PC-3 (cell line): ENCODE measurements at regions not wholly inside any gene's neighbourhood (a gene's known extent, or its start where the extent isn't known, plus 50 kb on each side); places are given as distances from the start of the nearest gene placed in this dataset.

Experiments used
- ATAC-seq: fragments of 200-7000 bp; cut with Tn5 transposase; 2 replicates; pipeline ENCODE4 v1.9.1; 2020; ENCODE audit warnings: mild to moderate bottlenecking, moderate library complexity
- BruUV-seq: library from RNA; stranded (reverse); fragments of 400-500 nt; replicated peaks from 2 replicates; lab custom pipeline; 2021; lab: Mats Ljungman, UMichigan
- CTCF ChIA-PET: fragments of 300-600 bp; sonication (Branson Sonifier 250); formaldehyde crosslinking; loops from one replicate; lab custom pipeline; 2022; ENCODE audit warnings: antibody characterized with exemption; lab: Charles Lee
- POLR2A ChIA-PET: fragments of 300-600 bp; sonication (Branson Sonifier 250); formaldehyde crosslinking; loops from one replicate; lab custom pipeline; 2022; ENCODE audit warnings: antibody characterized with exemption; ENCODE audit not compliant: unreplicated experiment; lab: Charles Lee
- DNase-seq: peaks from one replicate; pipeline ENCODE4 v3.0.0-alpha.2; 2015
- H2AFZ ChIP-seq: fragments of 300-600 bp; sonication (generic); 2 replicates; pipeline ENCODE4 v1.6.0; 2016; ENCODE audit warnings: antibody characterized with exemption, low read length
- H3F3A ChIP-seq: fragments of 300-600 bp; sonication (generic); one replicate; pipeline ENCODE4 v1.6.0; 2017; ENCODE audit warnings: antibody characterized with exemption, low read length, control low read depth, mild to moderate bottlenecking; ENCODE audit not compliant: unreplicated experiment
- H3K27ac ChIP-seq: fragments of 300-600 bp; sonication (generic); 2 replicates; pipeline ENCODE4 v1.5.1; 2016; ENCODE audit warnings: mild to moderate bottlenecking, low read length
- H3K27me3 ChIP-seq: fragments of 300-600 bp; sonication (generic); 2 replicates; pipeline ENCODE4 v1.6.1; 2016; ENCODE audit warnings: low read length, mixed read lengths
- H3K36me3 ChIP-seq: fragments of 300-600 bp; sonication (generic); 2 replicates; pipeline ENCODE4 v1.6.1; 2016; ENCODE audit warnings: low read depth, mixed run types, low read length, mixed read lengths
- H3K4me1 ChIP-seq: fragments of 300-600 bp; sonication (generic); 2 replicates; pipeline ENCODE4 v1.5.1; 2016; ENCODE audit warnings: low read length; ENCODE audit not compliant: insufficient read depth
- H3K4me2 ChIP-seq: fragments of 300-600 bp; sonication (generic); 2 replicates; pipeline ENCODE4 v1.6.0; 2016; ENCODE audit warnings: low read length
- H3K4me3 ChIP-seq: fragments of 300-600 bp; sonication (generic); 2 replicates; pipeline ENCODE4 v1.5.1; 2016; ENCODE audit warnings: mild to moderate bottlenecking, low read length, mixed read lengths
- H3K79me2 ChIP-seq: fragments of 300-600 bp; sonication (generic); 2 replicates; pipeline ENCODE4 v1.6.1; 2017; ENCODE audit warnings: low read length, mixed read lengths
- H3K9ac ChIP-seq: fragments of 300-600 bp; sonication (generic); 2 replicates; pipeline ENCODE4 v1.6.0; 2016; ENCODE audit warnings: mild to moderate bottlenecking, low read length
- H3K9me2 ChIP-seq: fragments of 300-600 bp; sonication (generic); replicated peaks from 2 replicates; pipeline ENCODE4 v1.6.1; 2016; ENCODE audit warnings: mixed run types, low read length, mixed read lengths
- H3K9me3 ChIP-seq: fragments of 300-600 bp; sonication (generic); 2 replicates; pipeline ENCODE4 v1.6.1; 2016; ENCODE audit warnings: low read length, mixed read lengths
- H4K20me1 ChIP-seq: fragments of 300-600 bp; sonication (generic); 2 replicates; pipeline ENCODE4 v1.6.1; 2016; ENCODE audit warnings: low read length, mixed read lengths
- CTCF ChIP-seq: fragments of 300-600 bp; sonication (generic); conservative IDR thresholded peaks from 2 replicates; pipeline ENCODE4 v1.5.1; 2017; ENCODE audit warnings: antibody characterized with exemption, low read depth, mild to moderate bottlenecking, low read length
- EZH2 ChIP-seq: fragments of 300-600 bp; sonication (generic); IDR thresholded peaks from one replicate; pipeline ENCODE4 v1.6.1; 2017; ENCODE audit warnings: antibody characterized with exemption, mild to moderate bottlenecking, low read length; ENCODE audit not compliant: unreplicated experiment
- EZH2phosphoT487 ChIP-seq: fragments of 300-600 bp; sonication (generic); IDR thresholded peaks from 2 replicates; pipeline ENCODE4 v1.6.1; 2018; ENCODE audit warnings: mild to moderate bottlenecking, antibody characterized with exemption, low read length, borderline replicate concordance
- intact Hi-C: fragments of 100-400 bp; cut with micrococcal nuclease; formaldehyde crosslinking; loops from 2 replicates; pipeline ENCODE4 v1.9.0; 2023

GRCh38 chr15:39347453-39347852 is 233.4 kb upstream of the THBS1 start:
- Histone ChIP-seq H3K4me3 (no peak overlapping the region), H3K9me2 (no peaks in the 10 kb centered on the region; the same call in 1 of the 2 replicates), H4K20me1 (no peaks in the 10 kb centered on the region), H3K27ac (no peak overlapping the region), H3K4me1 (peaks cover 6% of the 10 kb centered on the region), H3K27me3 (no peaks in the 10 kb centered on the region), H3F3A (no peaks in the 10 kb centered on the region), H3K4me2 (no peak overlapping the region), H3K9me3 (no peaks in the 10 kb centered on the region; the same call in 1 of the 2 replicates), H2AFZ (no peak overlapping the region), H3K79me2 (no peaks in the 10 kb centered on the region), H3K9ac (no peak overlapping the region), H3K36me3 (no peaks in the 10 kb centered on the region)
- ATAC-seq, result no peak
- POLR2A ChIA-PET, result no interaction called here
- CTCF ChIA-PET, result no interaction called here
- no peak for DNase-seq
- intact Hi-C loops, result no loop called here
- BruUV-seq, result no TSS peak
- no peak for TF ChIP-seq EZH2phosphoT487
- no peak for TF ChIP-seq CTCF
- TF ChIP-seq EZH2, result no peak

GRCh38 chr15:39350785-39351184 is 230.1 kb upstream of the THBS1 start:
- Histone ChIP-seq H3K4me2 (no peak overlapping the region), H3K4me3 (no peak overlapping the region), H3K9me2 (no peaks in the 10 kb centered on the region), H3K9me3 (no peaks in the 10 kb centered on the region), H3F3A (no peaks in the 10 kb centered on the region), H3K9ac (no peak overlapping the region), H2AFZ (no peak overlapping the region), H3K4me1 (no peaks in the 10 kb centered on the region), H3K27me3 (no peaks in the 10 kb centered on the region), H4K20me1 (no peaks in the 10 kb centered on the region), H3K27ac (no peak overlapping the region), H3K36me3 (no peaks in the 10 kb centered on the region), H3K79me2 (no peaks in the 10 kb centered on the region)
- ATAC-seq (no peak), DNase-seq (no peak)
- intact Hi-C loops, result no loop called here
- BruUV-seq, result no TSS peak
- TF ChIP-seq EZH2phosphoT487 (no peak), CTCF (no peak), EZH2 (no peak)
- ChIA-PET CTCF (no interaction called here), POLR2A (no interaction called here)

- TF ChIP-seq CTCF, result no peak
- no peak for TF ChIP-seq EZH2
- TF ChIP-seq EZH2phosphoT487, result no peak
- no peaks in the 10 kb centered on the region for H3K9me3 ChIP-seq
- no peaks in the 10 kb centered on the region for H3K27me3 ChIP-seq
- no TSS peak for BruUV-seq
- no peak overlapping the region for H3K4me3 ChIP-seq
- H3K4me2 ChIP-seq, result no peak overlapping the region
- no peaks in the 10 kb centered on the region for H3K36me3 ChIP-seq
- H3K4me1 ChIP-seq, result peaks cover 22% of the 10 kb centered on the region
- H3K27ac ChIP-seq, result no peak overlapping the region
- H4K20me1 ChIP-seq, result no peaks in the 10 kb centered on the region
- ATAC-seq (no peak), DNase-seq (no peak)
- no peaks in the 10 kb centered on the region for H3K79me2 ChIP-seq
- H3K9me2 ChIP-seq, result no peaks in the 10 kb centered on the region
- H3F3A ChIP-seq, result no peaks in the 10 kb centered on the region
- ChIA-PET POLR2A (no interaction called here), CTCF (no interaction called here)
- no peak overlapping the region for H3K9ac ChIP-seq
- intact Hi-C loops, result no loop called here
- no peak overlapping the region for H2AFZ ChIP-seq
Measured at GRCh38 chr15:39354189-39354588, 226.7 kb upstream of the THBS1 start.
